GM12878 (cell line): ENCODE measurements at regions not wholly inside any gene's neighbourhood (a gene's known extent, or its start where the extent isn't known, plus 50 kb on each side); places are given as distances from the start of the nearest gene placed in this dataset.

ENCODE experiments used
- ATAC-seq: fragments of 200-7000 bp; cut with Tn5 transposase; 3 replicates; pipeline ENCODE4 v1.9.1; 2020; ENCODE audit warnings: mild to moderate bottlenecking, moderate library complexity
- BruUV-seq: library from RNA; stranded (reverse); fragments of 400-500 nt; replicated peaks from 2 replicates; lab custom pipeline; 2021; lab: Mats Ljungman, UMichigan
- CTCF ChIA-PET: fragments of 300-600 bp; sonication (Branson Sonifier 250); formaldehyde crosslinking; extraction: SDS; loops from one replicate; lab custom pipeline; 2021; ENCODE audit warnings: inconsistent platforms; lab: Yijun Ruan, JAX
- POLR2A ChIA-PET: fragments of 350-600 bp; formaldehyde crosslinking; extraction: SDS; loops from one replicate; lab custom pipeline; 2021; ENCODE audit warnings: inconsistent platforms; lab: Charles Lee
- RAD21 ChIA-PET: fragments of 300-600 bp; sonication (Branson Sonifier 250); formaldehyde crosslinking; loops from one replicate; lab custom pipeline; 2023; ENCODE audit warnings: antibody characterized with exemption; ENCODE audit not compliant: unreplicated experiment; lab: Charles Lee
- SMC1A ChIA-PET: fragments of 300-600 bp; sonication (Branson Sonifier 250); formaldehyde crosslinking; loops from one replicate; lab custom pipeline; 2023; ENCODE audit not compliant: unreplicated experiment, uncharacterized antibody; lab: Charles Lee
- DNase-seq: peaks from one replicate; pipeline ENCODE4 v3.0.0-alpha.2; 2011; ENCODE audit warnings: low read depth, low spot score
- FAIRE-seq: peaks from 3 replicates; lab custom pipeline; 2011; peaks lifted over from hg19 to GRCh38; lab: Jason Lieb, UNC
- H2AFZ ChIP-seq: 2 replicates; pipeline ENCODE4 v1.6.0; 2011; ENCODE audit warnings: low read depth, low read length, control low read depth; ENCODE audit not compliant: control insufficient read depth
- H3K27ac ChIP-seq: 2 replicates; pipeline ENCODE4 v1.5.1; 2011; ENCODE audit warnings: control low read depth; ENCODE audit not compliant: control insufficient read depth, insufficient read depth
- H3K27me3 ChIP-seq, 2 experiments: replicated peaks in 1 of 2; 2 replicates each; pipeline versions ENCODE4 v1.6.0 to v1.6.1; 2011; ENCODE audit warnings: low read length in 1 of 2; ENCODE audit not compliant: control insufficient read depth in 2 of 2, insufficient read depth in 2 of 2
- H3K36me3 ChIP-seq, 2 experiments: 2 replicates each; pipeline ENCODE4 v1.5.1; 2011; ENCODE audit warnings: low read length in 1 of 2; ENCODE audit not compliant: control insufficient read depth in 2 of 2, insufficient read depth in 2 of 2
- H3K4me1 ChIP-seq: 2 replicates; pipeline ENCODE4 v1.6.1; 2011; ENCODE audit warnings: mild to moderate bottlenecking, low read length, moderate library complexity, mixed read lengths; ENCODE audit not compliant: control insufficient read depth, insufficient read depth
- H3K4me2 ChIP-seq: 2 replicates; pipeline ENCODE4 v1.6.0; 2011; ENCODE audit warnings: control low read depth; ENCODE audit not compliant: control insufficient read depth, insufficient read depth
- H3K4me3 ChIP-seq: fragments of 200-600 bp; sonication (generic); 2 replicates; pipeline ENCODE4 v1.5.1; 2016
- H3K79me2 ChIP-seq: 2 replicates; pipeline ENCODE4 v1.6.0; 2011; ENCODE audit warnings: low read length; ENCODE audit not compliant: control insufficient read depth, insufficient read depth
- H3K9ac ChIP-seq: 2 replicates; pipeline ENCODE4 v1.8.0; 2011; ENCODE audit warnings: low read length, control low read depth, mixed read lengths; ENCODE audit not compliant: control insufficient read depth, insufficient read depth
- H3K9me3 ChIP-seq: replicated peaks from 3 replicates; pipeline ENCODE4 v1.5.1; 2011; ENCODE audit warnings: mild to moderate bottlenecking, low read length; ENCODE audit not compliant: control insufficient read depth, insufficient read depth
- H4K20me1 ChIP-seq: 2 replicates; pipeline ENCODE4 v1.6.0; 2011; ENCODE audit not compliant: control insufficient read depth, insufficient read depth
- ATF7 ChIP-seq: fragments of 450-650 bp; IDR thresholded peaks from 2 replicates; pipeline ENCODE4 v1.6.1; 2016; ENCODE audit warnings: low read depth, mild to moderate bottlenecking
- BHLHE40 ChIP-seq, 2 experiments: fragments of 450-650 bp in 1 of 2; IDR thresholded peaks; 2 replicates each; pipeline ENCODE4 v1.6.1; 2011 to 2017; ENCODE audit warnings: low read depth in 2 of 2, borderline replicate concordance in 1 of 2, improper control_type of control experiment in 1 of 2, low read length in 1 of 2, mild to moderate bottlenecking in 1 of 2
- CUX1 ChIP-seq: IDR thresholded peaks from 2 replicates; pipeline ENCODE4 v1.6.1; 2012; ENCODE audit warnings: improper control_type of control experiment, low read depth, low read length; ENCODE audit not compliant: insufficient replicate concordance
- E2F8 ChIP-seq: fragments of 450-650 bp; IDR thresholded peaks from 2 replicates; pipeline ENCODE4 v1.6.1; 2018; ENCODE audit warnings: mild to moderate bottlenecking, low read depth, moderate library complexity; ENCODE audit not compliant: partially characterized antibody
- MXI1 ChIP-seq: fragments of 150-350 bp; IDR thresholded peaks from 2 replicates; pipeline ENCODE4 v1.6.1; 2011; ENCODE audit warnings: low read depth, mild to moderate bottlenecking, inconsistent platforms, low read length, improper control_type of control experiment
- NFXL1 ChIP-seq: fragments of 450-650 bp; IDR thresholded peaks from 2 replicates; pipeline ENCODE4 v1.6.1; 2017; ENCODE audit warnings: antibody characterized with exemption, mild to moderate bottlenecking, borderline replicate concordance
- NR2C2 ChIP-seq: IDR thresholded peaks from 2 replicates; pipeline ENCODE4 v1.6.1; 2011; ENCODE audit warnings: borderline replicate concordance, low read depth; ENCODE audit not compliant: control insufficient read depth, insufficient read length
- RFX5 ChIP-seq: IDR thresholded peaks from 2 replicates; pipeline ENCODE4 v1.6.1; 2011; ENCODE audit warnings: low read depth, low read length, improper control_type of control experiment
- SIN3A ChIP-seq: IDR thresholded peaks from 2 replicates; pipeline ENCODE4 v1.6.1; 2012; ENCODE audit warnings: low read depth, low read length, improper control_type of control experiment
- SPI1 ChIP-seq: IDR thresholded peaks from 2 replicates; pipeline ENCODE4 v1.6.1; 2011; ENCODE audit warnings: low read depth, mild to moderate bottlenecking, low read length, moderate library complexity, borderline replicate concordance; ENCODE audit not compliant: insufficient read depth
- SREBF1 ChIP-seq: IDR thresholded peaks from 2 replicates; pipeline ENCODE4 v1.6.1; 2012; ENCODE audit warnings: mild to moderate bottlenecking, low read length
- ZNF217 ChIP-seq: fragments of 450-650 bp; IDR thresholded peaks from 2 replicates; pipeline ENCODE4 v1.6.1; 2017; ENCODE audit warnings: antibody characterized with exemption, mild to moderate bottlenecking
- WGBS: methylation state at CpG from one replicate; pipeline ENCODE4 v1.1.6; 2016; ENCODE audit warnings: low lambda C conversion rate; ENCODE audit not compliant: insufficient replicate concordance, insufficient coverage; ENCODE audit errors: missing lambda C conversion rate; 5-methylcytosine and 5-hydroxymethylcytosine counted together
- in situ Hi-C: fragments of 300-500 bp; cut with MboI; formaldehyde crosslinking; loops from 9 replicates; pipeline ENCODE4 v1.14.3; 2018; ENCODE audit warnings: mixed read lengths
- intact Hi-C: fragments of 100-400 bp; cut with micrococcal nuclease; formaldehyde crosslinking; loops from one replicate; pipeline ENCODE4 v1.14.2; 2022; ENCODE audit not compliant: unreplicated experiment

GRCh38 chr2:173762221-173762620 lies 203.0 kb downstream of the SP3 start (continued):
- TF ChIP-seq CUX1: no peak
- TF ChIP-seq NR2C2: no peak
- no peak for TF ChIP-seq MXI1
- no peak for TF ChIP-seq SIN3A
- TF ChIP-seq RFX5: no peak
- no peak for TF ChIP-seq SREBF1

GRCh38 chr2:173762864-173763263 lies 202.3 kb downstream of the SP3 start:
- Histone ChIP-seq H4K20me1 (no peaks in the 10 kb centered on the region), H3K4me2 (no peak overlapping the region), H3K27me3 (no peaks in the 10 kb centered on the region), H3K4me1 (no peaks in the 10 kb centered on the region), H3K79me2 (no peaks in the 10 kb centered on the region), H2AFZ (no peak overlapping the region), H3K9me3 (no peaks in the 10 kb centered on the region), H3K9ac (no peak overlapping the region), H3K36me3 (no peaks in the 10 kb centered on the region), H3K4me3 (no peak overlapping the region), H3K27ac (no peak overlapping the region)
- DNase-seq (no peak), ATAC-seq (no peak), FAIRE-seq (no peak)
- intact Hi-C loops (no loop called here), in situ Hi-C loops (no loop called here)
- ChIA-PET SMC1A (interaction anchor here (0.6 kb wide), 1 partner anchor 75 kb away, joined by 3 read pairs; no protein-coding TSS in a partner anchor), POLR2A (interaction anchor here (0.6 kb wide), 1 partner anchor 398 kb away, joined by 5 read pairs; no protein-coding TSS in a partner anchor), CTCF (no interaction called here), RAD21 (no interaction called here)
- no TSS peak for BruUV-seq
- TF ChIP-seq ATF7 (no peak), BHLHE40 (IDR thresholded peaks at IDR 0.05; ENCODE audit: borderline replicate concordance in 1 of 2, low read depth in 2 of 2, low read length in 1 of 2) (no peak), ZNF217 (no peak), SIN3A (no peak), E2F8 (no peak), SPI1 (no peak), NFXL1 (no peak)
- WGBS: 8% methylated on average over 2 of the region's 2 CpGs
